Liver (tissue), 3 donors: ENCODE measurements at regions not wholly inside any gene's neighbourhood (a gene's known extent, or its start where the extent isn't known, plus 50 kb on each side); places are given as distances from the start of the nearest gene placed in this dataset.
"Not testable (repeated sequence)": the region's sequence is repeated elsewhere in the genome, so short reads cannot be mapped to it uniquely, and the experiment has no call there.

ENCODE experiments used
- CTCF ChIP-seq: fragments of 150-350 bp; IDR thresholded peaks from 2 replicates; pipeline ENCODE4 v1.5.1; 2017; ENCODE audit warnings: improper control_type of control experiment, low read depth, low read length; ENCODE audit not compliant: missing input control
- GABPA ChIP-seq, 2 donors: IDR thresholded peaks in 1 of 2; conservative IDR thresholded peaks in 1 of 2; 2 replicates each; pipeline ENCODE4 v1.6.1; 2016; ENCODE audit warnings: antibody characterized with exemption in 2 of 2, mild to moderate bottlenecking in 1 of 2, moderate library complexity in 1 of 2
- JUND ChIP-seq, 2 donors: IDR thresholded peaks; 2 replicates each; pipeline ENCODE4 v1.6.1; 2016; ENCODE audit warnings: antibody characterized with exemption in 2 of 2
- REST ChIP-seq: IDR thresholded peaks from 2 replicates; pipeline ENCODE4 v1.6.1; 2016; ENCODE audit warnings: antibody characterized with exemption, mild to moderate bottlenecking
- SP1 ChIP-seq: IDR thresholded peaks from 2 replicates; pipeline ENCODE4 v1.6.1; 2018; ENCODE audit warnings: antibody characterized with exemption, mild to moderate bottlenecking
- TAF1 ChIP-seq: conservative IDR thresholded peaks from 2 replicates; pipeline ENCODE4 v1.6.1; 2016; ENCODE audit warnings: antibody characterized with exemption, mild to moderate bottlenecking
- YY1 ChIP-seq: IDR thresholded peaks from 2 replicates; pipeline ENCODE4 v1.6.1; 2016; ENCODE audit warnings: antibody characterized with exemption, mild to moderate bottlenecking
- donor health status: healthy.
- donor health status: healthy.

- TF ChIP-seq TAF1; CTCF; REST; SP1; JUND (IDR thresholded peaks at IDR 0.05); GABPA (IDR thresholded peaks at IDR 0.05 in 1 of 2, conservative IDR thresholded peaks at IDR 0.05 in 1 of 2); YY1: not testable (repeated sequence)
Observed at GRCh38 chr6:57976371-57976770, 658.9 kb downstream of the PRIM2 start.
